Ureter (tissue), 1 donor: ENCODE measurements at regions not wholly inside any gene's neighbourhood (a gene's known extent, or its start where the extent isn't known, plus 50 kb on each side); places are given as distances from the start of the nearest gene placed in this dataset.
"Not testable (repeated sequence)": the region's sequence is repeated elsewhere in the genome, so short reads cannot be mapped to it uniquely, and the experiment has no call there.

ENCODE experiments used
- DNase-seq: peaks from one replicate; pipeline ENCODE4 v3.0.0-alpha.2; 2020; ENCODE audit warnings: low spot score
- donor health status: DM: yes; HTN: yes; CAD: no.

GRCh38 chr14:61602003-61602732 is 93.1 kb upstream of the HIF1A start:
- no peak for DNase-seq

- DNase-seq: no peak
Observed at GRCh38 chr14:61602733-61603077, 92.6 kb upstream of the HIF1A start.

GRCh38 chr14:61603736-61604135 is 91.6 kb upstream of the HIF1A start:
- no peak for DNase-seq

- DNase-seq: no peak
Observed at GRCh38 chr14:61607570-61608244, 87.6 kb upstream of the HIF1A start.

- no peak for DNase-seq
Observed at GRCh38 chr14:61608245-61609165, 86.8 kb upstream of the HIF1A start.

- DNase-seq: no peak
Observed at GRCh38 chr14:61609191-61609843, 86.0 kb upstream of the HIF1A start.

GRCh38 chr14:61609884-61610283 is 85.4 kb upstream of the HIF1A start:
- no peak for DNase-seq

- no peak for DNase-seq
Observed at GRCh38 chr14:61610900-61611299, 84.4 kb upstream of the HIF1A start.

- DNase-seq: no peak
Observed at GRCh38 chr14:61611880-61612630, 83.3 kb upstream of the HIF1A start.

- not testable (repeated sequence) for DNase-seq
Observed at GRCh38 chr14:61613006-61613405, 82.3 kb upstream of the HIF1A start.

GRCh38 chr14:61614693-61615092 is 80.6 kb upstream of the HIF1A start:
- DNase-seq: no peak

GRCh38 chr14:61615743-61616523 is 79.4 kb upstream of the HIF1A start:
- no peak for DNase-seq

GRCh38 chr14:61616524-61617185 is 78.7 kb upstream of the HIF1A start:
- no peak for DNase-seq

GRCh38 chr14:61618448-61618847 is 76.9 kb upstream of the HIF1A start:
- DNase-seq: no peak

- no peak for DNase-seq
Observed at GRCh38 chr14:61619494-61619893, 75.8 kb upstream of the HIF1A start.

GRCh38 chr14:61620130-61620946 is 75.0 kb upstream of the HIF1A start:
- DNase-seq: peak; percentile 54

GRCh38 chr14:61621444-61621843 is 73.9 kb upstream of the HIF1A start:
- DNase-seq: no peak

- no peak for DNase-seq
Observed at GRCh38 chr14:61622051-61622450, 73.3 kb upstream of the HIF1A start.

GRCh38 chr14:61623927-61624326 is 71.4 kb upstream of the HIF1A start:
- DNase-seq: no peak
